GM12873 (cell line): ENCODE measurements at regions not wholly inside any gene's neighbourhood (a gene's known extent, or its start where the extent isn't known, plus 50 kb on each side); places are given as distances from the start of the nearest gene placed in this dataset.

Experiments used
- CTCF ChIP-seq: IDR thresholded peaks from 2 replicates; pipeline ENCODE4 v1.5.1; 2012; ENCODE audit warnings: low read depth, mild to moderate bottlenecking, moderate library complexity, low read length, control low read depth; ENCODE audit not compliant: insufficient read depth; ENCODE audit errors: missing control alignments

- no peak for TF ChIP-seq CTCF
These were observed 236.8 kb downstream of the CNTN3 start for GRCh38 chr3:74377669-74378068.

GRCh38 chr3:74375653-74376052, 238.8 kb downstream of the CNTN3 start:
- no peak for TF ChIP-seq CTCF

- no peak for TF ChIP-seq CTCF
These were observed 241.7 kb downstream of the CNTN3 start for GRCh38 chr3:74372743-74373142.

- TF ChIP-seq CTCF, result no peak
These were observed 244.1 kb downstream of the CNTN3 start for GRCh38 chr3:74370342-74370741.

GRCh38 chr3:74366331-74366730, 248.1 kb downstream of the CNTN3 start:
- TF ChIP-seq CTCF, result no peak

GRCh38 chr3:74363346-74363745, 251.1 kb downstream of the CNTN3 start:
- TF ChIP-seq CTCF, result no peak

GRCh38 chr3:74360406-74360805, 254.1 kb downstream of the CNTN3 start:
- TF ChIP-seq CTCF, result no peak
